Germinal center (tissue), 1 donor: ENCODE measurements at regions not wholly inside any gene's neighbourhood (a gene's known extent, or its start where the extent isn't known, plus 50 kb on each side); places are given as distances from the start of the nearest gene placed in this dataset.
"Not testable (repeated sequence)": the region's sequence is repeated elsewhere in the genome, so short reads cannot be mapped to it uniquely, and the experiment has no call there.

Source experiments
- DNase-seq: peaks from one replicate; pipeline ENCODE4 v3.0.0; 2012; ENCODE audit warnings: mixed read lengths, low spot score

GRCh38 chr12:131511803-131512561 lies 198.9 kb upstream of the SFSWAP start:
- DNase-seq: peak; percentile 49

GRCh38 chr12:131513606-131514005 lies 197.3 kb upstream of the SFSWAP start:
- DNase-seq: no peak

GRCh38 chr12:131520553-131520952 lies 190.3 kb upstream of the SFSWAP start:
- DNase-seq: not testable (repeated sequence)

- no peak for DNase-seq
Measured at GRCh38 chr12:131521326-131521725, 189.6 kb upstream of the SFSWAP start.

GRCh38 chr12:131525795-131526508 lies 184.9 kb upstream of the SFSWAP start:
- DNase-seq: no peak

- DNase-seq: no peak
Measured at GRCh38 chr12:131527092-131527491, 183.8 kb upstream of the SFSWAP start.

- DNase-seq: no peak
Measured at GRCh38 chr12:131527736-131528135, 183.2 kb upstream of the SFSWAP start.

GRCh38 chr12:131528144-131528543 lies 182.7 kb upstream of the SFSWAP start:
- DNase-seq: no peak

- DNase-seq: no peak
Measured at GRCh38 chr12:131528667-131529066, 182.2 kb upstream of the SFSWAP start.

- DNase-seq: no peak
Measured at GRCh38 chr12:131529196-131530040, 181.5 kb upstream of the SFSWAP start.

GRCh38 chr12:131530041-131530332 lies 180.9 kb upstream of the SFSWAP start:
- DNase-seq: no peak

- DNase-seq: no peak
Measured at GRCh38 chr12:131530422-131530821, 180.5 kb upstream of the SFSWAP start.

- DNase-seq: no peak
Measured at GRCh38 chr12:131533139-131533538, 177.8 kb upstream of the SFSWAP start.

- DNase-seq: no peak
Measured at GRCh38 chr12:131535779-131536178, 175.1 kb upstream of the SFSWAP start.

- no peak for DNase-seq
Measured at GRCh38 chr12:131536337-131536736, 174.6 kb upstream of the SFSWAP start.

- no peak for DNase-seq
Measured at GRCh38 chr12:131536766-131537165, 174.1 kb upstream of the SFSWAP start.

GRCh38 chr12:131537267-131537958 lies 173.5 kb upstream of the SFSWAP start:
- no peak for DNase-seq

- no peak for DNase-seq
Measured at GRCh38 chr12:131539381-131539780, 171.5 kb upstream of the SFSWAP start.

GRCh38 chr12:131540138-131540623 lies 170.7 kb upstream of the SFSWAP start:
- no peak for DNase-seq

- DNase-seq: not testable (repeated sequence)
Measured at GRCh38 chr12:131541512-131541911, 169.4 kb upstream of the SFSWAP start.

- DNase-seq: no peak
Measured at GRCh38 chr12:131542351-131542750, 168.5 kb upstream of the SFSWAP start.

GRCh38 chr12:131543040-131543439 lies 167.8 kb upstream of the SFSWAP start:
- no peak for DNase-seq
